SK-N-SH (cell line): ENCODE measurements at regions not wholly inside any gene's neighbourhood (a gene's known extent, or its start where the extent isn't known, plus 50 kb on each side); places are given as distances from the start of the nearest gene placed in this dataset.

Experiments
- CTCF ChIA-PET: fragments of 300-600, 350-600 bp; formaldehyde crosslinking; extraction: SDS; loops from one replicate; lab custom pipeline; 2021; lab: Yijun Ruan, JAX
- POLR2A ChIA-PET: fragments of 350-600 bp; sonication (Branson Sonifier 250); formaldehyde crosslinking; extraction: SDS; loops from one replicate; lab custom pipeline; 2020; ENCODE audit warnings: antibody characterized with exemption, inconsistent platforms; lab: Yijun Ruan, JAX
- DNase-seq: peaks from one replicate; pipeline ENCODE4 v3.0.0; 2012
- H2AFZ ChIP-seq: fragments of 200-600 bp; sonication (generic); 2 replicates; pipeline ENCODE4 v1.8.1; 2016; ENCODE audit warnings: antibody characterized with exemption, mild to moderate bottlenecking, low read depth
- H3F3A ChIP-seq: fragments of 200-600 bp; sonication (generic); replicated peaks from 2 replicates; pipeline ENCODE3; 2016; ENCODE audit warnings: antibody characterized with exemption, mild to moderate bottlenecking; ENCODE audit not compliant: insufficient read depth
- H3K27ac ChIP-seq, 2 experiments: fragments of 200-500 bp in 1 of 2; fragments of 200-600 bp in 1 of 2; sonication (Bioruptor generic) in 1 of 2; sonication (generic), shearing (Covaris generic) in 1 of 2; 2 replicates each; pipeline versions ENCODE4 v1.5.1 to v1.6.1; 2014 to 2016; ENCODE audit warnings: low read depth in 2 of 2, inconsistent platforms in 1 of 2, low read length in 1 of 2, mild to moderate bottlenecking in 1 of 2, mixed read lengths in 1 of 2
- H3K27me3 ChIP-seq: fragments of 200-600 bp; sonication (generic), shearing (Covaris generic); 2 replicates; pipeline ENCODE4 v1.6.1; 2016; ENCODE audit warnings: mixed run types; ENCODE audit not compliant: insufficient read depth
- H3K36me3 ChIP-seq, 2 experiments: fragments of 200-500 bp in 1 of 2; fragments of 200-600 bp in 1 of 2; sonication (Bioruptor generic) in 1 of 2; sonication (generic) in 1 of 2; replicated peaks in 1 of 2; 2 replicates each; pipeline versions ENCODE3 to v1.5.1; 2014 to 2016; ENCODE audit warnings: low read length in 1 of 2, mild to moderate bottlenecking in 1 of 2; ENCODE audit not compliant: insufficient read depth in 2 of 2, control insufficient read depth in 1 of 2
- H3K4me1 ChIP-seq, 2 experiments: fragments of 200-500 bp in 1 of 2; fragments of 200-600 bp in 1 of 2; sonication (Bioruptor generic) in 1 of 2; sonication (generic), shearing (Covaris generic) in 1 of 2; 2 replicates each; pipeline versions ENCODE4 v1.5.1 to v1.6.1; 2014 to 2016; ENCODE audit warnings: low read depth in 1 of 2, low read length in 1 of 2, mixed run types in 1 of 2; ENCODE audit not compliant: insufficient read depth in 2 of 2, control insufficient read depth in 1 of 2
- H3K4me2 ChIP-seq: fragments of 200-600 bp; sonication (generic), shearing (Covaris generic); 2 replicates; pipeline ENCODE4 v1.6.1; 2017; ENCODE audit warnings: mixed run types
- H3K4me3 ChIP-seq, 2 experiments: fragments of 200-500 bp in 1 of 2; fragments of 200-600 bp in 1 of 2; sonication (Bioruptor generic) in 1 of 2; sonication (generic), shearing (Covaris generic) in 1 of 2; 2 replicates each; pipeline versions ENCODE4 v1.5.1 to v1.8.1; 2014 to 2016; ENCODE audit warnings: low read depth in 2 of 2, inconsistent platforms in 1 of 2, low read length in 1 of 2, mild to moderate bottlenecking in 1 of 2, mixed read lengths in 1 of 2, moderate library complexity in 1 of 2
- H3K79me2 ChIP-seq: fragments of 200-600 bp; sonication (generic); 2 replicates; pipeline ENCODE4 v1.8.1; 2017; ENCODE audit warnings: mild to moderate bottlenecking; ENCODE audit not compliant: insufficient read depth
- H3K9ac ChIP-seq: fragments of 200-600 bp; sonication (generic); 2 replicates; pipeline ENCODE4 v1.6.1; 2017; ENCODE audit warnings: mixed run types
- H3K9me2 ChIP-seq: fragments of 200-600 bp; sonication (generic); 2 replicates; pipeline ENCODE4 v1.6.1; 2017; ENCODE audit warnings: mixed run types
- H3K9me3 ChIP-seq: fragments of 200-600 bp; sonication (generic); 2 replicates; pipeline ENCODE4 v1.6.1; 2017; ENCODE audit warnings: mixed run types, mild to moderate bottlenecking, moderate library complexity
- H4K20me1 ChIP-seq: fragments of 200-600 bp; sonication (generic); 2 replicates; pipeline ENCODE4 v1.6.1; 2017; ENCODE audit warnings: mild to moderate bottlenecking, mixed run types; ENCODE audit not compliant: insufficient read depth
- ELF1 ChIP-seq: IDR thresholded peaks from 2 replicates; pipeline ENCODE4 v1.4.0; 2012
- EP300 ChIP-seq, 2 experiments: IDR thresholded peaks; 2 replicates each; pipeline versions ENCODE4 v1.4.0 to v1.6.1; 2012; ENCODE audit warnings: borderline replicate concordance in 1 of 2, low read depth in 1 of 2, low read length in 1 of 2
- EZH2phosphoT487 ChIP-seq: fragments of 200-600 bp; sonication (generic); IDR thresholded peaks from 2 replicates; pipeline ENCODE4 v1.6.1; 2017; ENCODE audit warnings: low read depth, mixed run types, mild to moderate bottlenecking, antibody characterized with exemption, moderate library complexity, borderline replicate concordance
- FOSL2 ChIP-seq: IDR thresholded peaks from 2 replicates; pipeline ENCODE4 v1.4.0; 2012; ENCODE audit warnings: low read depth, mild to moderate bottlenecking, moderate library complexity, borderline replicate concordance
- FOXM1 ChIP-seq: IDR thresholded peaks from 2 replicates; pipeline ENCODE4 v1.4.0; 2012; ENCODE audit warnings: low read depth, mild to moderate bottlenecking
- GATA2 ChIP-seq: sonication (generic); formaldehyde crosslinking; IDR thresholded peaks from 2 replicates; pipeline ENCODE4 v1.5.0; 2020; ENCODE audit warnings: mild to moderate bottlenecking, missing genetic modification reagents
- JUND ChIP-seq: IDR thresholded peaks from 2 replicates; pipeline ENCODE4 v1.4.0; 2012
- MXI1 ChIP-seq: IDR thresholded peaks from 2 replicates; pipeline ENCODE4 v1.6.1; 2012; ENCODE audit warnings: mild to moderate bottlenecking, low read depth, low read length, improper control_type of control experiment
- PBX3 ChIP-seq: IDR thresholded peaks from 2 replicates; pipeline ENCODE4; 2012
- POLR2AphosphoS5 ChIP-seq: IDR thresholded peaks from 2 replicates; pipeline ENCODE4 v1.6.1; 2012; ENCODE audit warnings: low read depth, low read length
- RCOR1 ChIP-seq: fragments of 150-350 bp; IDR thresholded peaks from 2 replicates; pipeline ENCODE4 v1.6.1; 2017; ENCODE audit warnings: antibody characterized with exemption, low read length
- RXRA ChIP-seq: IDR thresholded peaks from 2 replicates; pipeline ENCODE4 v1.4.0; 2012; ENCODE audit warnings: low read depth, mild to moderate bottlenecking, borderline replicate concordance
- SIN3A ChIP-seq: IDR thresholded peaks from 2 replicates; pipeline ENCODE4 v1.6.1; 2012; ENCODE audit warnings: low read depth, mild to moderate bottlenecking, low read length, moderate library complexity, borderline replicate concordance
- SMC3 ChIP-seq: IDR thresholded peaks from 2 replicates; pipeline ENCODE4 v1.6.1; 2012; ENCODE audit warnings: low read depth, low read length, improper control_type of control experiment
- TCF12 ChIP-seq: IDR thresholded peaks from 2 replicates; pipeline ENCODE4 v1.4.0; 2012
- TEAD4 ChIP-seq: IDR thresholded peaks from 2 replicates; pipeline ENCODE4 v1.4.0; 2012; ENCODE audit warnings: mild to moderate bottlenecking, borderline replicate concordance; ENCODE audit not compliant: insufficient read depth
- WGBS: methylation state at CpG from one replicate; pipeline ENCODE4 v1.1.6; 2017; ENCODE audit warnings: low lambda C conversion rate; 5-methylcytosine and 5-hydroxymethylcytosine counted together
- TF ChIP-seq, protein P1 (sequence below): IDR thresholded peaks from 2 replicates; pipeline ENCODE4 v1.4.0; 2012; ENCODE audit warnings: low read depth, borderline replicate concordance
- TF ChIP-seq, protein P2 (sequence below): fragments of 200-600 bp; sonication (generic); IDR thresholded peaks from 2 replicates; pipeline ENCODE4 v1.6.1; 2017; ENCODE audit warnings: antibody characterized with exemption, mild to moderate bottlenecking, moderate library complexity
- TF ChIP-seq, protein P3 (sequence below): IDR thresholded peaks from 2 replicates; pipeline ENCODE4 v1.4.0; 2012; ENCODE audit warnings: low read depth

- TF ChIP-seq SIN3A = no peak
Measured at GRCh38 chr7:155386608-155387007, 71.3 kb upstream of the EN2 start (continued).

- POLR2A ChIA-PET = no interaction called here
- no peak overlapping the region for H3K4me3 ChIP-seq
- no peak overlapping the region for H3K27ac ChIP-seq
- H3K79me2 ChIP-seq = no peaks in the 10 kb centered on the region
- no peaks in the 10 kb centered on the region for H3K9me2 ChIP-seq
- no peaks in the 10 kb centered on the region for H3K9me3 ChIP-seq
- no peaks in the 10 kb centered on the region for H3K36me3 ChIP-seq
- 23% methylated on average over 15 of the region's 16 CpGs for WGBS
- CTCF ChIA-PET = interaction anchor here (1.0 to 1.5 kb wide), 3 partner anchors 14 to 410 kb away, joined by 3 to 4 read pairs (median 3); no protein-coding TSS in a partner anchor
- H3F3A ChIP-seq = no peaks in the 10 kb centered on the region
- no peak overlapping the region for H3K4me2 ChIP-seq
- no peaks in the 10 kb centered on the region for H3K4me1 ChIP-seq
- peaks cover 99% of the 10 kb centered on the region for H3K27me3 ChIP-seq
- 0 out of 2 replicates have a peak, but pooled peaks cover 6% of the 10 kb centered on the region for H4K20me1 ChIP-seq
- DNase-seq = no peak
- TF ChIP-seq SMC3 (no peak), RXRA (no peak), JUND (no peak), PBX3 (no peak), RCOR1 (no peak), TEAD4 (no peak)
- TF ChIP-seq, protein P1, sequence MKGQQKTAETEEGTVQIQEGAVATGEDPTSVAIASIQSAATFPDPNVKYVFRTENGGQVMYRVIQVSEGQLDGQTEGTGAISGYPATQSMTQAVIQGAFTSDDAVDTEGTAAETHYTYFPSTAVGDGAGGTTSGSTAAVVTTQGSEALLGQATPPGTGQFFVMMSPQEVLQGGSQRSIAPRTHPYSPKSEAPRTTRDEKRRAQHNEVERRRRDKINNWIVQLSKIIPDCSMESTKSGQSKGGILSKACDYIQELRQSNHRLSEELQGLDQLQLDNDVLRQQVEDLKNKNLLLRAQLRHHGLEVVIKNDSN = no peak
- no peak overlapping the region for H3K9ac ChIP-seq
- H2AFZ ChIP-seq = no peak overlapping the region
Measured at GRCh38 chr7:155387066-155387620, 70.8 kb upstream of the EN2 start.

GRCh38 chr7:155388561-155388960 is 69.4 kb upstream of the EN2 start:
- no peak overlapping the region for H3K4me2 ChIP-seq
- no peak for DNase-seq
- peaks cover 96% of the 10 kb centered on the region for H3K27me3 ChIP-seq
- no peak overlapping the region for H3K4me3 ChIP-seq
- H3K9me3 ChIP-seq = no peaks in the 10 kb centered on the region
- H3F3A ChIP-seq = no peaks in the 10 kb centered on the region
- H3K9ac ChIP-seq = no peak overlapping the region
- no peaks in the 10 kb centered on the region for H3K36me3 ChIP-seq
- H4K20me1 ChIP-seq = 0 out of 2 replicates have a peak, but pooled peaks cover 2% of the 10 kb centered on the region
- no peaks in the 10 kb centered on the region for H3K9me2 ChIP-seq
- no peak overlapping the region for H3K27ac ChIP-seq
- no peak overlapping the region for H2AFZ ChIP-seq
- ChIA-PET POLR2A (no interaction called here), CTCF (interaction anchor here (0.6 to 1.5 kb wide), 7 partner anchors 9 to 380 kb away, joined by 3 to 9 read pairs (median 3); no protein-coding TSS in a partner anchor)
- WGBS = 13% methylated on average over 5 of the region's 11 CpGs
- no peaks in the 10 kb centered on the region for H3K4me1 ChIP-seq
- no peaks in the 10 kb centered on the region for H3K79me2 ChIP-seq
- TF ChIP-seq EZH2phosphoT487 (no peak), SMC3 (no peak), GATA2 (CRISPR knock-in tag) (no peak), SIN3A (no peak), PBX3 (no peak), JUND (no peak), POLR2AphosphoS5 (no peak), RCOR1 (no peak), ELF1 (no peak), TCF12 (no peak), FOXM1 (no peak), FOSL2 (no peak), MXI1 (no peak), EP300 (IDR thresholded peaks at IDR 0.05; ENCODE audit: borderline replicate concordance in 1 of 2, low read depth in 1 of 2, low read length in 1 of 2) (no peak)
- TF ChIP-seq, protein P2, sequence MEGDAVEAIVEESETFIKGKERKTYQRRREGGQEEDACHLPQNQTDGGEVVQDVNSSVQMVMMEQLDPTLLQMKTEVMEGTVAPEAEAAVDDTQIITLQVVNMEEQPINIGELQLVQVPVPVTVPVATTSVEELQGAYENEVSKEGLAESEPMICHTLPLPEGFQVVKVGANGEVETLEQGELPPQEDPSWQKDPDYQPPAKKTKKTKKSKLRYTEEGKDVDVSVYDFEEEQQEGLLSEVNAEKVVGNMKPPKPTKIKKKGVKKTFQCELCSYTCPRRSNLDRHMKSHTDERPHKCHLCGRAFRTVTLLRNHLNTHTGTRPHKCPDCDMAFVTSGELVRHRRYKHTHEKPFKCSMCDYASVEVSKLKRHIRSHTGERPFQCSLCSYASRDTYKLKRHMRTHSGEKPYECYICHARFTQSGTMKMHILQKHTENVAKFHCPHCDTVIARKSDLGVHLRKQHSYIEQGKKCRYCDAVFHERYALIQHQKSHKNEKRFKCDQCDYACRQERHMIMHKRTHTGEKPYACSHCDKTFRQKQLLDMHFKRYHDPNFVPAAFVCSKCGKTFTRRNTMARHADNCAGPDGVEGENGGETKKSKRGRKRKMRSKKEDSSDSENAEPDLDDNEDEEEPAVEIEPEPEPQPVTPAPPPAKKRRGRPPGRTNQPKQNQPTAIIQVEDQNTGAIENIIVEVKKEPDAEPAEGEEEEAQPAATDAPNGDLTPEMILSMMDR = no peak
- TF ChIP-seq, protein P3, sequence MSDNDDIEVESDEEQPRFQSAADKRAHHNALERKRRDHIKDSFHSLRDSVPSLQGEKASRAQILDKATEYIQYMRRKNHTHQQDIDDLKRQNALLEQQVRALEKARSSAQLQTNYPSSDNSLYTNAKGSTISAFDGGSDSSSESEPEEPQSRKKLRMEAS = no peak
